ENCODE measurements at regions not wholly inside any gene's neighbourhood (a gene's known extent, or its start where the extent isn't known, plus 50 kb on each side); places are given as distances from the start of the nearest gene placed in this dataset.

DNA sequence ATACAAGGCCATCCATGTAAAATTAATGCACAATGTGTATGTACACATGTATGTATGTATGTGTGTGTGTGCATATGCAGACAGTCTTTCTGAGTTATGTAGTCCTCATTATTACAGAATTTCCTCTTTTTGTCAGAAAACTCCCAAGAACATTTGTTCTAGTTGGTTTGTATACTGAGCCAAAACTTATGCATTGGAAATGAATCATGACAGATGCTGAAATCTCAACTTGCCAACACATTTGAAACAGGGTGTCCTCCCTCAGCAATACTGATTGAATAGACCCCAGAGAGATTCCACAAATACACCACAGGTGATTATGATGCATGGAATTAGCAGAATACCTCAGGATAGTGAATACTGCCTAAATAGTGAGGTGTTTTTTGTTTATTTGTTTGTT, 472.9 kb upstream of the PCDH15 start:
- no peak for DNase-seq (ENCODE audit: low read depth in 1 of 2, low spot score in 1 of 2)
- in situ Hi-C loops (cut with HindIII; ENCODE audit: low pct_unique_long_range_greater_than_20kb, low sequenced_read_pairs), result no loop called here
- no peak for TF ChIP-seq JUND (IDR thresholded peaks at IDR 0.05; ENCODE audit: low read depth)

DNA sequence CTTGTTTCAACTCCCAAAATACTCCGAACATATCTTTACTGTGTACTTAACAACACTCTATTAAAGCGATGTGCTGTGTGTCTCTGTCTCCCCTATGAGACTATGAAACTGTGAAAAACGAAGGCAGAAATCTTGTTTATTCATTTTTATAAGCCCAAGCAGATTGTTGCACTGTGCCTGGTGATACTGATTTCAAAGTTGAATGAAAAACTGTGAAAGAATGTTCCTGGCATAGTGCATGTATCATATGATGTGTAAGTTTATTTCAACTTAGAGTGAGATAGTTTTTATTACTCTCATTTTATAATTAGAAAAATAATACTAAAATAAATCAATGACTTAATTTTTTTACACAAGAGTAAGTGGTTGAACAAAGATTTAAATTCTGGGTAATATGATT, 471.9 kb upstream of the PCDH15 start:
- no peak for DNase-seq (ENCODE audit: low read depth in 1 of 2, low spot score in 1 of 2)
- in situ Hi-C loops (cut with HindIII; ENCODE audit: low pct_unique_long_range_greater_than_20kb, low sequenced_read_pairs), result no loop called here
- TF ChIP-seq JUND (IDR thresholded peaks at IDR 0.05; ENCODE audit: low read depth), result no peak

DNA sequence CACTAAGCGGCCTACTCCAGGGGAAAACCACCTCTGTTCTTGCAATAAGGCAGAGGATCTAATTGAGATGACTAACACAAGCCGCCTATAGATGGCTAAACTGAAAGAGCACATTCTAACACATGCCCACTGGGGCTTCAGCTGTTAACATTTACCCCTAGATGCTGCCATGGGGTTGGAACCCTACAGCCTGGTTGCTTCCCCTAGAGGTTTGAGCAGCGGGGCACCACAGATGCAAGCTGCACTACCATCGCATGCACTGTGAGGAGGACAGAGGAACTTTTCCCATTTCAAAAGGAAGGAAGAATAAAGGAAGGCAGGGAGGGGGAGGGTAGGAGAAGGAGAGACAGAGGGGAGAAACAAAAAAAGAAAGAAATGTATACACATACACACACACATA, 465.8 kb upstream of the PCDH15 start:
- in situ Hi-C loops (cut with HindIII; ENCODE audit: low pct_unique_long_range_greater_than_20kb, low sequenced_read_pairs), result no loop called here

DNA sequence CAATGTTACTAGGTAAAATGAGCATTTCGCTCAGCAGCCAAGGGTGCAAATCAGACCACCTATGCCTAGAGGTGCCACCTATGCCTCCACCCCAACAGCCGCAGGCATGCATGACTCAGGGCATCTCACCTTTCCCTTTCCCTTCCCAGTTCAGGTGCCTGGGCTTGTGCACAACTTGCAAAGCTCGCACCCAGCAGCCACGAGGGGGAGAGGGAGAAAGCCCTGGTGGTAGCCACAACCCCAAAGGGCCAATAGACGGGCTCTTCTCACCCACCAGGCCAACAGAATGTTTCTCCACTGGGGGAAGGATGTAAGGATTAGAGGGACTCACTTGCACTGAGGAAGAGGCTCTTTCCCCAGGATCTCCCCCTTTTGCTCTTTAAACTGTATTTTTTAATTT, 462.3 kb upstream of the PCDH15 start:
- TF ChIP-seq JUND (IDR thresholded peaks at IDR 0.05; ENCODE audit: low read depth), result no peak
- peak in 1 of 2 experiments; percentile 22 for DNase-seq (ENCODE audit: low read depth in 1 of 2, low spot score in 1 of 2)
- in situ Hi-C loops (cut with HindIII; ENCODE audit: low pct_unique_long_range_greater_than_20kb, low sequenced_read_pairs), result no loop called here

More for the DNA sequence above, 465.8 kb upstream of the PCDH15 start:
- no peak for TF ChIP-seq JUND (IDR thresholded peaks at IDR 0.05; ENCODE audit: low read depth)
- no peak for DNase-seq (ENCODE audit: low read depth in 1 of 2, low spot score in 1 of 2)

DNA sequence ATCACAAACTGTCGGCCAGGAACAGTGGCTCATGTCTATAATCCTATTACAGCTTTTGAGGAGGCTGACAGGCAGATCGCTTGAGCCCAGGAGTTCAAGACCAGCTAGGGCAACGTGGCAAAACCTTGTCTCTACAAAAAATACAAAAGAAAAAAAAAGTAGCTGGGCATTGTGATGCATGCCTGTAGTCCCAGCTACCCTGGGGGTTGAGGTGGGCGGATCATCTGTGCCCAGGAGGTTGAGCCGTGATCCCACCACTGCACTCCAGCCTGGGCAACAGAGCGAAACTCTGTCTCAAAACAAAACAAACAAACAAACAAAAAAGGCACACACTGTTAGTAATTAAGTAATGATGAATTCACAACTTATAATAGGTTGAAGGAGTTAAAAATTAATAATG, 441.5 kb upstream of the PCDH15 start:
- no peak for DNase-seq (ENCODE audit: low read depth in 1 of 2, low spot score in 1 of 2)
- TF ChIP-seq JUND (IDR thresholded peaks at IDR 0.05; ENCODE audit: low read depth), result no peak
- in situ Hi-C loops (cut with HindIII; ENCODE audit: low pct_unique_long_range_greater_than_20kb, low sequenced_read_pairs), result no loop called here

DNA sequence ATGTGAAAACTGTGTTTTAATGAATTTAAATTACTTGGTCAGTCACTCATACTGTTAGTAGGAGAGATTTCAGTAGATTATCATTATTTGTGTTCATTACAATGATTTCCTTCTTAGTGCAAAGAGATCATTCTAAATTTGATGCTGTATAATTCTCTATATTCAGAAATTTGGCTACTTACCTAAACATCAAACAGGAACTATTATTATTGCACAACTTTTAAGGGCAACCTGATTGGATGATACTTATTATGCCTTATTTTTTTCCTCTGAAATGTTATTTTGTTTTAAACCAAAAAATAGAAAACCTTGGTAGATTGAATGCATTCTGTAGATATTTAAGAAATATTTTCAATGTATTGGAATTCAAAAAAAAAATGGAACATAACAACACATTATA, 436.4 kb upstream of the PCDH15 start:
- in situ Hi-C loops (cut with HindIII; ENCODE audit: low pct_unique_long_range_greater_than_20kb, low sequenced_read_pairs), result no loop called here
- no peak for TF ChIP-seq JUND (IDR thresholded peaks at IDR 0.05; ENCODE audit: low read depth)
- DNase-seq (ENCODE audit: low read depth in 1 of 2, low spot score in 1 of 2), result no peak

DNA sequence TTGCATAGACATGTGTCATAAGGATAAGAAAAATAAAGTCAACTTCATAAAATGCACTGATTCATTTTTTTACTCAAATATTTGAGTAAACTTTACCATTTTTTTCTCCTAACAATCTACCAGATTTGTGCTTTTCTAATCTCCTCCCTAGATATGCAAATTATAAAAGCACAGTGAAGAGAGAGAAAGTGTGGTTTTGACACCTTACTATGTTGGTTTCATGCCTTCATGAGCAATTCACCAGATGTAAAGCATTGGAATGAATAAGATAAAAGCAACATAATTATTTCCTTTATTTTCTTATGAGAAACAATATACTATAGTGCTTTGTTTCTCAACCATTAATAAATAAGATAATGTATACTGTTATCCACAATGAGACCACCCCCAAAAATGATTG, 432.5 kb upstream of the PCDH15 start:
- no peak for DNase-seq (ENCODE audit: low read depth in 1 of 2, low spot score in 1 of 2)
- TF ChIP-seq JUND (IDR thresholded peaks at IDR 0.05; ENCODE audit: low read depth), result no peak
- in situ Hi-C loops (cut with HindIII; ENCODE audit: low pct_unique_long_range_greater_than_20kb, low sequenced_read_pairs), result no loop called here

DNA sequence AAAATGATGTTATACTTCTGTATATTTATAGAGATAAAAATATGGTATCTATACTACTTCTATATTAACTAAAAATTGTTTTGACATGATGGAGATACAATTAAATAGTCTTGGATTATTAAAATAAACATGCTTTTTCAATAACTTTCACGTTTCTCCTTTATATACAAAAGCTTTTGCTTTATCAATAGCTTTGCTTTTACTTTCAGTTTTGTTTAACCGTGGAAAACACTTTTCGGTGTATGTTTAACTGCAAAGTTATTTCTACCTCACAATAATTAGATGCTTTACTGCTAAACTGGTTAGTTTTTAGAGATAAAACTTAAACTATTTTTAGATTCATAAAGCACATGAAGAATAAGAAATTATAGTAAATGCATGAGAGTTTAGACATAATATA, 432.1 kb upstream of the PCDH15 start:
- in situ Hi-C loops (cut with HindIII; ENCODE audit: low pct_unique_long_range_greater_than_20kb, low sequenced_read_pairs), result no loop called here
- TF ChIP-seq JUND (IDR thresholded peaks at IDR 0.05; ENCODE audit: low read depth), result no peak
- DNase-seq (ENCODE audit: low read depth in 1 of 2, low spot score in 1 of 2), result no peak

DNA sequence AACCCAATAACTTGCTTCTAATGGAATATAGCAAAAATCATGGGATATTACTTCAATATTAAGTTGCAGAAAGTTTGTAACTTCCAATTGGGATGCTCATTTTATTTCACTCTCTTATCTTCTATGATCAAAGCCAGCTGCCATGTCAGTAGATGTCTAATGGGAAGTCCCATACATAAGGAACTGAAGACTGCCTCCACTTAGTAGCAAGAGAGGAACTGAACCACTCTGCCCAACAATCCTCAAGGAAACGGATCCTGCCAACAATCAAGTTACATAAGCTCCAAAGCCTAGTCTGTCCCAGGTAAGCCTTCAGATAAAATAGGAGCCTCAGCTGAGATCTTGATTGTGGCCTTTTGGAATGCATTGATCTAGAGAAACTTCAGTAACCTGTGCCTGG, 431.5 kb upstream of the PCDH15 start:
- in situ Hi-C loops (cut with HindIII; ENCODE audit: low pct_unique_long_range_greater_than_20kb, low sequenced_read_pairs), result no loop called here
- DNase-seq (ENCODE audit: low read depth in 1 of 2, low spot score in 1 of 2), result peak in 1 of 2 experiments; percentile 9
- no peak for TF ChIP-seq JUND (IDR thresholded peaks at IDR 0.05; ENCODE audit: low read depth)

DNA sequence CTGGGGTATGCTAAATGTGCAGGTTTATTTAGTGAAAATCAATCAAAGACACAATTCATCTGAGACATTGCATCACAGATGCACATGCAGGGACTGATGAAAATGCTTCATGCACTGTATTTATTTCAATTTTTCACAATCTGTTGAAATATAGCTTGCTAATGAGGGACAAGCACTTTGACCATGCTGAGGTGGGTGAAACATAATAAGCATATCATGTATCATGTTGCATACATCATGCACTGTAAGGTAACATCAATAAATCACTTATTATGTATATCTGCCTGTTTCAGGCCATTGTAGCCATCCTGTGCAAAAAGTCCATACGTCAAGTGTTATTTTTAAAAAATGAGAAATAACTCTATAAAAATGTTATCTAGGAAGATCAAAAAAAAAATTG, 426.9 kb upstream of the PCDH15 start:
- no peak for TF ChIP-seq JUND (IDR thresholded peaks at IDR 0.05; ENCODE audit: low read depth)
- no peak for DNase-seq (ENCODE audit: low read depth in 1 of 2, low spot score in 1 of 2)
- in situ Hi-C loops (cut with HindIII; ENCODE audit: low pct_unique_long_range_greater_than_20kb, low sequenced_read_pairs), result no loop called here

DNA sequence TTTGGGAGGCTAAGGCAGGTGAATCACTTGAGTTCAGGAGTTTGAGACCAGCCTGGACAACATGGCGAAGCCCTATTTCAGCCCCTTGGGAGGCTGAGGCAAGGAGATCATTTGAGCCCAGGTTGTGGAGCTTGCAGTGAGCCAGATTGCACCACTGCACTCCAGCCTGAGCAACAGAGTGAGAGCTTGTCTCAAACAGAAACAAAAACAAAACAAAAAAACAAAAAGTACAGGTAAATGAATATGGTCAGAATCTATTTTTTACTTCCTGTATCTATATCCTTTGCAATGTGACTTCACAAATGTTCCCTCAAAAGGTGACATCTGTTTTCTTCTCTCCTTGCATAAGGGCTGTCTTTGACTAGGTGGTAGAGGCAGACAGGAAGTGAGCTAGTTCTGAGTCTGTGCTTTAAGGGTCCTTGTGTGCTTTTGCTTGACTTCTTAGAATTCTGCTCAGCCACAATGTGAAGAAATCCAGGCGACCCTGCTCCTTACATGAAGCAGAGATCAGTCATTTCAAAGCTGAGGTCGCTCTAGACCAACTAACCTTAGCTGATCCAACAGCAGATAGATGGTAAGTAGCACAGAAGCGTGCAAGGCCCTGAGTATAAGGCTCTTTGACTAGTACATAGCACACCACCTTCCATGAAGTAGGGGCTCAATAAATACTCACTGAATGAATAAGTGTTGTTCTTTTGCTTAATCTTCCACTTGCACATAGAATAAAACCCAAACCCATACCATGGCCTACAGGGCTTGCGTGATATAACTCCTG, 423.2 kb upstream of the PCDH15 start:
- TF ChIP-seq JUND (IDR thresholded peaks at IDR 0.05; ENCODE audit: low read depth), result no peak
- in situ Hi-C loops (cut with HindIII; ENCODE audit: low pct_unique_long_range_greater_than_20kb, low sequenced_read_pairs), result no loop called here
- DNase-seq (ENCODE audit: low read depth in 1 of 2, low spot score in 1 of 2), result no peak

DNA sequence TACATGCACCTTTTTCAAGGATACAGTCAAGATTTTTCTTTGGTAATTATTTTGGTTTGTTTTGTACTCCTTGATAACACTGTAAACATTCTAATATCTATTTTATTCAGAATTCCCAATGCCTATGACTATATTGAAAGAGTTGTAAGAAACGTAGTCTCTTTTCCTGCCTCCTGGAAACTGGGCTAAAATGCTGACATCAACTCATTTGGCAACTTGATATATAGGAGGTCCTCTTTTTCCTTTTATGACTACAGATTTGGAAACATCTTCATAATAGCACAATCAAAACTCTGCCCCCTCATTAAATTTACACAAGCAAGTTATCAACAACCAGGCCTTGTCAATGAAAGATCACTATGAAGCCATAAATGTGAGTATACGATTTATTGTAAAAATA, 422.3 kb upstream of the PCDH15 start:
- in situ Hi-C loops (cut with HindIII; ENCODE audit: low pct_unique_long_range_greater_than_20kb, low sequenced_read_pairs), result no loop called here

DNA sequence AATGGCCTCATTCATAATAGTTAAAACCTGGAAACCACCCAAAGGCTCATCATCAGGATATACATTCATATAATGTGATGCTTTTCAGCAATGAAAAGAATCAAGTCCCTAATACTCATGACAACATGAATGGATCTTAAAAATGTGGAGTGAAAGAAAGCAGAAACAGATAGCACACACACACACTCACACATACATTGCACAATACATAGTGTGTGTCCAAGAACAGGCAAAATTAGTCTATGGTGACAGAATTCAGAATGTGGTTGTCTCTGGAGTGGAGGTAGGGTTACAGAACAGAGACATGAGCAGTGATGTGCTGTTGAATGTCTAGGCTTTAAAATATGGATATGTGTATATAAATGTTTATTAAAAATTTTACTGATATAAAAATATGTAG, 419.9 kb upstream of the PCDH15 start:
- no peak for TF ChIP-seq JUND (IDR thresholded peaks at IDR 0.05; ENCODE audit: low read depth)
- in situ Hi-C loops (cut with HindIII; ENCODE audit: low pct_unique_long_range_greater_than_20kb, low sequenced_read_pairs), result no loop called here
- DNase-seq (ENCODE audit: low read depth in 1 of 2, low spot score in 1 of 2), result no peak

More for the DNA sequence above, 422.3 kb upstream of the PCDH15 start:
- DNase-seq (ENCODE audit: low read depth in 1 of 2, low spot score in 1 of 2), result no peak
- no peak for TF ChIP-seq JUND (IDR thresholded peaks at IDR 0.05; ENCODE audit: low read depth)

DNA sequence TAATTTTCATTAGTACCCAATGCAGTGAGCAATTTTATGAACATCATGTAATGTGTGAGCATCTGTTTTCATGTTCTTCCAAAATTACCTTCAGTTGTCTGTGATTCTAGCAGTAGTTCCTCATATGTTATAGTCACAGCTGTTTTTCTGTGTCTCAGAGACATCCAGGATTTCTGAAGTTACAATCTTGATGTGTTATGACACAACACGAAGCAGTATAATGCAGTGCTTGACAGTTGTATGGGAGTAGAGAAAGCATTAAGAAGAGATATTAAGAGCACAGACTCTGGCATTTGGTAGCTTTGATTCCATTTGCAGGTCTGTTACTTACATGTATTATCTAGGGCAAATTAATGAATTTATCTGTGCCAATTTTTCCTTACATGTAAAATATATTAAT, 414.7 kb upstream of the PCDH15 start:
- no peak for DNase-seq (ENCODE audit: low read depth in 1 of 2, low spot score in 1 of 2)
- TF ChIP-seq JUND (IDR thresholded peaks at IDR 0.05; ENCODE audit: low read depth), result no peak
- in situ Hi-C loops (cut with HindIII; ENCODE audit: low pct_unique_long_range_greater_than_20kb, low sequenced_read_pairs), result no loop called here
